WTC11 (cell line): ENCODE measurements at regions not wholly inside any gene's neighbourhood (a gene's known extent, or its start where the extent isn't known, plus 50 kb on each side); places are given as distances from the start of the nearest gene placed in this dataset.

Source experiments
- TF ChIP-seq, protein P1 (sequence below): sonication (generic); formaldehyde crosslinking; IDR thresholded peaks from 2 replicates; pipeline ENCODE4 v1.8.1; 2023; ENCODE audit warnings: mild to moderate bottlenecking, moderate library complexity, missing genetic modification reagents
- TF ChIP-seq, protein P2 (sequence below): sonication (generic); formaldehyde crosslinking; IDR thresholded peaks from 2 replicates; pipeline ENCODE4 v1.8.1; 2022; ENCODE audit warnings: missing genetic modification reagents, borderline replicate concordance

DNA sequence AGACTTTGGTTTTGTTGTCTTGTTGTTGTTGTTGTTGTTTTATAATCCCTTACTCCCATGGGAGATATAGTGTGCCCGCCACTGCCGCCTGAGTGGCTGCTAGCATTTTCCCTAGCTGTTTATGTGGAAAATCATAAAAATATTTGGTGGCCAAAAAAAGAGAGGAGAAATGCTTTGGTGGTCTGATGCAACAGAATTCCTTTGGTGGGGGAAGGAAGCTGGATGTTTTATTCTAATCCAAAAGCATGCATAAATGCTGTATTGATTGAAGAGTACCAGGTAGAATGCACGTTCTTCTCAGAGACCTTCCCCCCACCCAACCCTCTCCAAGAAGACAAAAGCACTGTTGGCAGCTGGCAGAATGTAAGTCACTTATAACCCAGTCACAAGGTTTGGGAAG is 93.2 kb downstream of the C17orf67 start (continued):
- TF ChIP-seq, protein P1, sequence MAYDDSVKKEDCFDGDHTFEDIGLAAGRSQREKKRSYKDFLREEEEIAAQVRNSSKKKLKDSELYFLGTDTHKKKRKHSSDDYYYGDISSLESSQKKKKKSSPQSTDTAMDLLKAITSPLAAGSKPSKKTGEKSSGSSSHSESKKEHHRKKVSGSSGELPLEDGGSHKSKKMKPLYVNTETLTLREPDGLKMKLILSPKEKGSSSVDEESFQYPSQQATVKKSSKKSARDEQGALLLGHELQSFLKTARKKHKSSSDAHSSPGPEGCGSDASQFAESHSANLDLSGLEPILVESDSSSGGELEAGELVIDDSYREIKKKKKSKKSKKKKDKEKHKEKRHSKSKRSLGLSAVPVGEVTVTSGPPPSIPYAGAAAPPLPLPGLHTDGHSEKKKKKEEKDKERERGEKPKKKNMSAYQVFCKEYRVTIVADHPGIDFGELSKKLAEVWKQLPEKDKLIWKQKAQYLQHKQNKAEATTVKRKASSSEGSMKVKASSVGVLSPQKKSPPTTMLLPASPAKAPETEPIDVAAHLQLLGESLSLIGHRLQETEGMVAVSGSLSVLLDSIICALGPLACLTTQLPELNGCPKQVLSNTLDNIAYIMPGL (CRISPR knock-in tag): no peak
- TF ChIP-seq, protein P2, sequence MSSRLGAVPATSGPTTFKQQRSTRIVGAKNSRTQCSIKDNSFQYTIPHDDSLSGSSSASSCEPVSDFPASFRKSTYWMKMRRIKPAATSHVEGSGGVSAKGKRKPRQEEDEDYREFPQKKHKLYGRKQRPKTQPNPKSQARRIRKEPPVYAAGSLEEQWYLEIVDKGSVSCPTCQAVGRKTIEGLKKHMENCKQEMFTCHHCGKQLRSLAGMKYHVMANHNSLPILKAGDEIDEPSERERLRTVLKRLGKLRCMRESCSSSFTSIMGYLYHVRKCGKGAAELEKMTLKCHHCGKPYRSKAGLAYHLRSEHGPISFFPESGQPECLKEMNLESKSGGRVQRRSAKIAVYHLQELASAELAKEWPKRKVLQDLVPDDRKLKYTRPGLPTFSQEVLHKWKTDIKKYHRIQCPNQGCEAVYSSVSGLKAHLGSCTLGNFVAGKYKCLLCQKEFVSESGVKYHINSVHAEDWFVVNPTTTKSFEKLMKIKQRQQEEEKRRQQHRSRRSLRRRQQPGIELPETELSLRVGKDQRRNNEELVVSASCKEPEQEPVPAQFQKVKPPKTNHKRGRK: no peak
